PC-3 (cell line): ENCODE measurements at regions not wholly inside any gene's neighbourhood (a gene's known extent, or its start where the extent isn't known, plus 50 kb on each side); places are given as distances from the start of the nearest gene placed in this dataset.

Experiments
- ATAC-seq: fragments of 200-7000 bp; cut with Tn5 transposase; 2 replicates; pipeline ENCODE4 v1.9.1; 2020; ENCODE audit warnings: mild to moderate bottlenecking, moderate library complexity
- BruUV-seq: library from RNA; stranded (reverse); fragments of 400-500 nt; replicated peaks from 2 replicates; lab custom pipeline; 2021; lab: Mats Ljungman, UMichigan
- CTCF ChIA-PET: fragments of 300-600 bp; sonication (Branson Sonifier 250); formaldehyde crosslinking; loops from one replicate; lab custom pipeline; 2022; ENCODE audit warnings: antibody characterized with exemption; lab: Charles Lee
- POLR2A ChIA-PET: fragments of 300-600 bp; sonication (Branson Sonifier 250); formaldehyde crosslinking; loops from one replicate; lab custom pipeline; 2022; ENCODE audit warnings: antibody characterized with exemption; ENCODE audit not compliant: unreplicated experiment; lab: Charles Lee
- DNase-seq: peaks from one replicate; pipeline ENCODE4 v3.0.0-alpha.2; 2015
- H2AFZ ChIP-seq: fragments of 300-600 bp; sonication (generic); 2 replicates; pipeline ENCODE4 v1.6.0; 2016; ENCODE audit warnings: antibody characterized with exemption, low read length
- H3F3A ChIP-seq: fragments of 300-600 bp; sonication (generic); one replicate; pipeline ENCODE4 v1.6.0; 2017; ENCODE audit warnings: antibody characterized with exemption, low read length, control low read depth, mild to moderate bottlenecking; ENCODE audit not compliant: unreplicated experiment
- H3K27ac ChIP-seq: fragments of 300-600 bp; sonication (generic); 2 replicates; pipeline ENCODE4 v1.5.1; 2016; ENCODE audit warnings: mild to moderate bottlenecking, low read length
- H3K27me3 ChIP-seq: fragments of 300-600 bp; sonication (generic); 2 replicates; pipeline ENCODE4 v1.6.1; 2016; ENCODE audit warnings: low read length, mixed read lengths
- H3K36me3 ChIP-seq: fragments of 300-600 bp; sonication (generic); 2 replicates; pipeline ENCODE4 v1.6.1; 2016; ENCODE audit warnings: low read depth, mixed run types, low read length, mixed read lengths
- H3K4me1 ChIP-seq: fragments of 300-600 bp; sonication (generic); 2 replicates; pipeline ENCODE4 v1.5.1; 2016; ENCODE audit warnings: low read length; ENCODE audit not compliant: insufficient read depth
- H3K4me2 ChIP-seq: fragments of 300-600 bp; sonication (generic); 2 replicates; pipeline ENCODE4 v1.6.0; 2016; ENCODE audit warnings: low read length
- H3K4me3 ChIP-seq: fragments of 300-600 bp; sonication (generic); 2 replicates; pipeline ENCODE4 v1.5.1; 2016; ENCODE audit warnings: mild to moderate bottlenecking, low read length, mixed read lengths
- H3K79me2 ChIP-seq: fragments of 300-600 bp; sonication (generic); 2 replicates; pipeline ENCODE4 v1.6.1; 2017; ENCODE audit warnings: low read length, mixed read lengths
- H3K9ac ChIP-seq: fragments of 300-600 bp; sonication (generic); 2 replicates; pipeline ENCODE4 v1.6.0; 2016; ENCODE audit warnings: mild to moderate bottlenecking, low read length
- H3K9me2 ChIP-seq: fragments of 300-600 bp; sonication (generic); replicated peaks from 2 replicates; pipeline ENCODE4 v1.6.1; 2016; ENCODE audit warnings: mixed run types, low read length, mixed read lengths
- H3K9me3 ChIP-seq: fragments of 300-600 bp; sonication (generic); 2 replicates; pipeline ENCODE4 v1.6.1; 2016; ENCODE audit warnings: low read length, mixed read lengths
- H4K20me1 ChIP-seq: fragments of 300-600 bp; sonication (generic); 2 replicates; pipeline ENCODE4 v1.6.1; 2016; ENCODE audit warnings: low read length, mixed read lengths
- CTCF ChIP-seq: fragments of 300-600 bp; sonication (generic); conservative IDR thresholded peaks from 2 replicates; pipeline ENCODE4 v1.5.1; 2017; ENCODE audit warnings: antibody characterized with exemption, low read depth, mild to moderate bottlenecking, low read length
- EZH2 ChIP-seq: fragments of 300-600 bp; sonication (generic); IDR thresholded peaks from one replicate; pipeline ENCODE4 v1.6.1; 2017; ENCODE audit warnings: antibody characterized with exemption, mild to moderate bottlenecking, low read length; ENCODE audit not compliant: unreplicated experiment
- EZH2phosphoT487 ChIP-seq: fragments of 300-600 bp; sonication (generic); IDR thresholded peaks from 2 replicates; pipeline ENCODE4 v1.6.1; 2018; ENCODE audit warnings: mild to moderate bottlenecking, antibody characterized with exemption, low read length, borderline replicate concordance
- intact Hi-C: fragments of 100-400 bp; cut with micrococcal nuclease; formaldehyde crosslinking; loops from 2 replicates; pipeline ENCODE4 v1.9.0; 2023

DNA sequence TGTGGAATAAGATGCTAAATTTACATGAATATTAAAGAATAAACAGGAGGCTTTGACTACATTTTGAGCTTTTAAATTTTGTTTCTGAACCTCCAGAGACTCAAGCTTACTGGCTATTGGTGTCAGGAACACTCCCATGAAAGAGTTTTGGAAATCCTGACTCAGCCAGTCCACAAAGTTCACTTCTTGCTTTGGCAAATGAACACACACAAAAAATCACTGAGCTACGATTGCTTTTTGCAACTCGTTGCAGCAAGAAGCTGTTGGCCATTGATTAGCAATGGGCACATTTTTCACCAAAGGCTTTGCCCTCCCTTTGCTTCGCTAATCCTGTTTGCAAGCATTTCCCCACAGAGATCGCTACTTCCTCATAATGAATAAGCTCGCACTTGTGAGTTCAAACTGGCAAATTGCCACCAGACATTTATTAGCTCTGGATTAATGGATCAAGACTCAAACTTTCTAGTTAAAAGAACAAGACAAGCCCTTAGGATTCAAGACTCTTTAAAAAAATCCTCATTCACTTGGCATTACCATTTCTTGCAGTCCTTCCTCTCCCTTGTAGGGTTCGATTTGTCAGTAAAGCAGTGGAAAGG, 343.2 kb upstream of the ONECUT1 start:
- no TSS peak for BruUV-seq
- H3K9ac ChIP-seq, result no peak overlapping the region
- H3K4me1 ChIP-seq, result no peaks in the 10 kb centered on the region
- no peak overlapping the region for H3K4me3 ChIP-seq
- no peaks in the 10 kb centered on the region for H3K9me3 ChIP-seq
- intact Hi-C loops, result no loop called here
- no peak for ATAC-seq
- no peaks in the 10 kb centered on the region for H3K79me2 ChIP-seq
- ChIA-PET POLR2A (no interaction called here), CTCF (no interaction called here)
- no peaks in the 10 kb centered on the region for H4K20me1 ChIP-seq
- no peak overlapping the region for H3K4me2 ChIP-seq
- no peaks in the 10 kb centered on the region for H3K36me3 ChIP-seq
- no peaks in the 10 kb centered on the region for H3F3A ChIP-seq
- H3K9me2 ChIP-seq, result no peaks in the 10 kb centered on the region
- H3K27me3 ChIP-seq, result peaks cover 4% of the 10 kb centered on the region; the same call in 1 of the 2 replicates
- DNase-seq, result no peak
- H2AFZ ChIP-seq, result no peak overlapping the region
- H3K27ac ChIP-seq, result no peak overlapping the region
- TF ChIP-seq CTCF (no peak), EZH2 (no peak), EZH2phosphoT487 (no peak)

DNA sequence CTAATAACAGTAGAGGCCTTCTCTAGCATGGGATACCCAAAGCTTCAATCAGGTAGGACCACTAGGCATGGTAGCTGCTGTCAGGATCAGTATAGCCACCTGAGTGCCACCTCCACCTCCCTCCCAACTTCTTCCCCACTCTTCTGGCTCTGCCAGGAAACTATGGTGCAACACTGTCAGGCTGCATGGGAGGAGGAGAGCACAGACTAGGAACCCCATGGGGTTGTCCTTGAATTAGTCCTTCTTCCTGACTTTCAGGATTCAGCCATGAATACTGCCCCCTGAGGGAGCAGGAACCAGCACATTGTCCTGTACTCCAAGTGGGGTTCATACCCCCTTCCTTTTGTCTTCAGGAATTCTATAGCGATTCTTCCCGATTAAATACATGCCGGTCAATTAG, 340.8 kb upstream of the ONECUT1 start:
- peaks cover 4% of the 10 kb centered on the region; the same call in 1 of the 2 replicates for H3K27me3 ChIP-seq
- H3K27ac ChIP-seq, result no peak overlapping the region
- intact Hi-C loops, result no loop called here
- no peak overlapping the region for H3K4me3 ChIP-seq
- no peaks in the 10 kb centered on the region for H3K36me3 ChIP-seq
- H3K4me1 ChIP-seq, result no peaks in the 10 kb centered on the region
- no peak overlapping the region for H2AFZ ChIP-seq
- no peak overlapping the region for H3K4me2 ChIP-seq
- POLR2A ChIA-PET, result no interaction called here
- CTCF ChIA-PET, result no interaction called here
- no peaks in the 10 kb centered on the region for H3K9me3 ChIP-seq
- H3K9me2 ChIP-seq, result no peaks in the 10 kb centered on the region
- no TSS peak for BruUV-seq
- ATAC-seq (no peak), DNase-seq (no peak)
- no peaks in the 10 kb centered on the region for H3K79me2 ChIP-seq
- no peaks in the 10 kb centered on the region for H3F3A ChIP-seq
- no peak for TF ChIP-seq EZH2
- no peak for TF ChIP-seq CTCF
- no peak overlapping the region for H3K9ac ChIP-seq
- H4K20me1 ChIP-seq, result no peaks in the 10 kb centered on the region

DNA sequence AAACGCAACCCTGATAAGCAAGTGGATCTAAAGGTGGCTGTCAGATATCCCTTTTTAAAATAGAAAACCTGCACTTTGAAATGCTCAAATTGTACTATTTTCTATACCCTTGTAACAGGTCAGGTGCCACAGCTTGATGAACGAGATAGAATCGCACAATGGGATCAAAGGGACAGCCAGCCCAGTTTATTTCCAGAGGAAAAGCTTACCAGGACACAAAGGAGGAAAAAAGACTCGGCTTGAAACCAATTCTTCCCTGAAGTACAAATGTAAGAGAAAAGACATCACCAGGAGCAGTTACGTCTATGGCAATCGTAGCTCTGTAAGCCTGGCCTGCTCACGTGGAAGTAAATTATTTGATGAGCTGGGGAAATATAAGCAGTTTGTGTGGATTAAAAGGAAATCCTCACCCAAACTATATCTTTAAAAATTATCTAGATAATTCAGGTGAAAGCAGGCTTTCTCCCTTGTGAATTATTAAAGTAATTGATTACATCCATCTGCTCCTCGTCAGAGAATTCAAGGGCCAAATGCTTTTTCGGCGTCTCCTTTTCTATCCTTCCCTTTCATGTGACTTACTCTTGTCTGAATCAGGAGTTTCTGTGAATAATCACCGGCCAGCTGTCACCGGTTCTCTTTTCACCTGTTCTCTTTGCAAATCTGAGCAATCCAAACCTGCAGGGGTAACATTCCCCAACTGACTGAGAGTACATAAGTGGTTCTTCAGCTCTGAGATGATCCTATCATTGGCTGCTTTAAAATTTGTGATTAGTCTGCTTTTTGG, 339.2 kb upstream of the ONECUT1 start:
- ATAC-seq, result no peak
- H3K9me3 ChIP-seq, result no peaks in the 10 kb centered on the region
- BruUV-seq, result no TSS peak

More for the DNA sequence above, 339.2 kb upstream of the ONECUT1 start:
- no peaks in the 10 kb centered on the region for H3K79me2 ChIP-seq
- no peaks in the 10 kb centered on the region for H3K9me2 ChIP-seq
- no peaks in the 10 kb centered on the region for H3K4me1 ChIP-seq
- no peaks in the 10 kb centered on the region for H3K36me3 ChIP-seq
- H3K4me2 ChIP-seq, result no peak overlapping the region
- H3K27me3 ChIP-seq, result peaks cover 4% of the 10 kb centered on the region; the same call in 1 of the 2 replicates
- no peak overlapping the region for H3K9ac ChIP-seq
- no peak for DNase-seq
- ChIA-PET POLR2A (no interaction called here), CTCF (no interaction called here)
- H4K20me1 ChIP-seq, result no peaks in the 10 kb centered on the region
- no peak for TF ChIP-seq EZH2phosphoT487
- TF ChIP-seq EZH2, result no peak
- no peak for TF ChIP-seq CTCF
- intact Hi-C loops, result no loop called here
- no peak overlapping the region for H3K27ac ChIP-seq
- no peak overlapping the region for H3K4me3 ChIP-seq
- H3F3A ChIP-seq, result no peaks in the 10 kb centered on the region
- H2AFZ ChIP-seq, result no peak overlapping the region
